Esophagus muscularis mucosa (tissue), 4 donors: ENCODE measurements at regions not wholly inside any gene's neighbourhood (a gene's known extent, or its start where the extent isn't known, plus 50 kb on each side); places are given as distances from the start of the nearest gene placed in this dataset.

Source experiments
- EP300 ChIP-seq: sonication (generic); formaldehyde crosslinking; IDR thresholded peaks from one replicate; pipeline ENCODE4 v1.6.1; 2017; ENCODE audit warnings: antibody characterized with exemption
- POLR2A ChIP-seq: fragments of 450-650 bp; IDR thresholded peaks from one replicate; pipeline ENCODE4 v1.6.1; 2017; ENCODE audit warnings: antibody characterized with exemption, moderate library complexity, mild to moderate bottlenecking, low read depth
- POLR2AphosphoS5 ChIP-seq, 2 donors: sonication (generic); formaldehyde crosslinking; IDR thresholded peaks; one replicate each; pipeline ENCODE4 v1.6.1; 2017; ENCODE audit warnings: antibody characterized with exemption in 2 of 2
- TF ChIP-seq, protein P1 (sequence below), 3 experiments: fragments of 200-600 bp in 2 of 3; fragments of 450-650 bp in 1 of 3; sonication (generic) in 2 of 3; IDR thresholded peaks; one replicate each; pipeline ENCODE4 v1.5.1; 2017 to 2019; ENCODE audit warnings: antibody characterized with exemption in 3 of 3, mild to moderate bottlenecking in 2 of 3, moderate library complexity in 1 of 3

- TF ChIP-seq, protein P1, sequence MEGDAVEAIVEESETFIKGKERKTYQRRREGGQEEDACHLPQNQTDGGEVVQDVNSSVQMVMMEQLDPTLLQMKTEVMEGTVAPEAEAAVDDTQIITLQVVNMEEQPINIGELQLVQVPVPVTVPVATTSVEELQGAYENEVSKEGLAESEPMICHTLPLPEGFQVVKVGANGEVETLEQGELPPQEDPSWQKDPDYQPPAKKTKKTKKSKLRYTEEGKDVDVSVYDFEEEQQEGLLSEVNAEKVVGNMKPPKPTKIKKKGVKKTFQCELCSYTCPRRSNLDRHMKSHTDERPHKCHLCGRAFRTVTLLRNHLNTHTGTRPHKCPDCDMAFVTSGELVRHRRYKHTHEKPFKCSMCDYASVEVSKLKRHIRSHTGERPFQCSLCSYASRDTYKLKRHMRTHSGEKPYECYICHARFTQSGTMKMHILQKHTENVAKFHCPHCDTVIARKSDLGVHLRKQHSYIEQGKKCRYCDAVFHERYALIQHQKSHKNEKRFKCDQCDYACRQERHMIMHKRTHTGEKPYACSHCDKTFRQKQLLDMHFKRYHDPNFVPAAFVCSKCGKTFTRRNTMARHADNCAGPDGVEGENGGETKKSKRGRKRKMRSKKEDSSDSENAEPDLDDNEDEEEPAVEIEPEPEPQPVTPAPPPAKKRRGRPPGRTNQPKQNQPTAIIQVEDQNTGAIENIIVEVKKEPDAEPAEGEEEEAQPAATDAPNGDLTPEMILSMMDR (IDR thresholded peaks at IDR 0.05) = no peak
- TF ChIP-seq POLR2AphosphoS5 (IDR thresholded peaks at IDR 0.05) (no peak), POLR2A (no peak), EP300 (no peak)
Measured at GRCh38 chr3:117510396-117510795, 800.8 kb downstream of the TUSC7 start.
